ENCODE measurements at regions not wholly inside any gene's neighbourhood (a gene's known extent, or its start where the extent isn't known, plus 50 kb on each side); places are given as distances from the start of the nearest gene placed in this dataset.
"Not testable (repeated sequence)": the region's sequence is repeated elsewhere in the genome, so short reads cannot be mapped to it uniquely, and the experiment has no call there.

- no peak overlapping the region for H3K4me3 ChIP-seq (ENCODE audit: low read depth, low read length)
- TF ChIP-seq, protein P1, sequence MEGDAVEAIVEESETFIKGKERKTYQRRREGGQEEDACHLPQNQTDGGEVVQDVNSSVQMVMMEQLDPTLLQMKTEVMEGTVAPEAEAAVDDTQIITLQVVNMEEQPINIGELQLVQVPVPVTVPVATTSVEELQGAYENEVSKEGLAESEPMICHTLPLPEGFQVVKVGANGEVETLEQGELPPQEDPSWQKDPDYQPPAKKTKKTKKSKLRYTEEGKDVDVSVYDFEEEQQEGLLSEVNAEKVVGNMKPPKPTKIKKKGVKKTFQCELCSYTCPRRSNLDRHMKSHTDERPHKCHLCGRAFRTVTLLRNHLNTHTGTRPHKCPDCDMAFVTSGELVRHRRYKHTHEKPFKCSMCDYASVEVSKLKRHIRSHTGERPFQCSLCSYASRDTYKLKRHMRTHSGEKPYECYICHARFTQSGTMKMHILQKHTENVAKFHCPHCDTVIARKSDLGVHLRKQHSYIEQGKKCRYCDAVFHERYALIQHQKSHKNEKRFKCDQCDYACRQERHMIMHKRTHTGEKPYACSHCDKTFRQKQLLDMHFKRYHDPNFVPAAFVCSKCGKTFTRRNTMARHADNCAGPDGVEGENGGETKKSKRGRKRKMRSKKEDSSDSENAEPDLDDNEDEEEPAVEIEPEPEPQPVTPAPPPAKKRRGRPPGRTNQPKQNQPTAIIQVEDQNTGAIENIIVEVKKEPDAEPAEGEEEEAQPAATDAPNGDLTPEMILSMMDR (IDR thresholded peaks at IDR 0.05; ENCODE audit: low read depth, low read length, missing control alignments): no peak
- in situ Hi-C loops (cut with HindIII; ENCODE audit: low sequenced_read_pairs): no loop called here
- no peak for DNase-seq (ENCODE audit: low read depth)
Observed at GRCh38 chr13:93025984-93026383, 200.6 kb upstream of the GPC6 start.

DNA sequence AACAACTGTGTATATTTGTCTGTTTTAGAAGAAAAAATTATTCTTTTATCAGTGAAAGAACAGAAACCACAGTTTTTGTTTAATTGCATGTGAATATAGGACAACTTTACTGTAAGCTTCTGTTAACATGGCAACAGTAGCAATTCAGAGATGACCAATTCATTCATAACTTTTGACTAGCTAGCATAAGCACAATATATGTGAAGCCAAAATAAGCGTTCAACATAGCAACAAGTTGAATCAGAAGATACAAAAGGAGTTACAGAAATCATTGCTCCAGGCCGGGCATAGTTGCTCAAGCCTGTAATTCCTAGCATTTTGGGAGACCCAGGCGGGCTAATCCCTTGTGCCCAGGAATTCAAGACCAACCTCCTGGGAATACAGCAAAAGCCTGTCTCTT lies 197.1 kb upstream of the GPC6 start:
- no peak overlapping the region for H3K4me3 ChIP-seq (ENCODE audit: low read depth, low read length)
- TF ChIP-seq, protein P1 (IDR thresholded peaks at IDR 0.05; ENCODE audit: low read depth, low read length, missing control alignments): no peak
- no peak for DNase-seq (ENCODE audit: low read depth)
- in situ Hi-C loops (cut with HindIII; ENCODE audit: low sequenced_read_pairs): no loop called here

DNA sequence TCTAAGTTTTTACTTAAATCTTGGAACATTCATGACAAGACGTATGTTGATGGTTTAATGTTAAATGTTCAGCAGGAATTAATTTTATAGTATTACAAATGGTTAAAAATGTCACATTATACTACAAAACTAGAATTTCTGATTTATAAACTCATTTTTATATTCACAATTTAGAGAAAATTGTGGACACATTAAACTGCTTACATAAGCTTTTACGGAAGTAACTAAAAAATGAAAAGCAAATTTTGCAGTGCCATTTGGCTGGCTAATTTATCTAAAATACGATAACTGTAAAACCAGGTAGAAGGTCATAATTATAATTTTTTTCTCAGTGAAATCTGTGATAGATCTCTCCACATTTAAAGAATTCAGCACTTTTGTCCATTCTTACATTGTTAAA lies 190.2 kb upstream of the GPC6 start:
- TF ChIP-seq, protein P1 (IDR thresholded peaks at IDR 0.05; ENCODE audit: low read depth, low read length, missing control alignments): no peak
- H3K4me3 ChIP-seq (ENCODE audit: low read depth, low read length): no peak overlapping the region
- in situ Hi-C loops (cut with HindIII; ENCODE audit: low sequenced_read_pairs): no loop called here
- no peak for DNase-seq (ENCODE audit: low read depth)

DNA sequence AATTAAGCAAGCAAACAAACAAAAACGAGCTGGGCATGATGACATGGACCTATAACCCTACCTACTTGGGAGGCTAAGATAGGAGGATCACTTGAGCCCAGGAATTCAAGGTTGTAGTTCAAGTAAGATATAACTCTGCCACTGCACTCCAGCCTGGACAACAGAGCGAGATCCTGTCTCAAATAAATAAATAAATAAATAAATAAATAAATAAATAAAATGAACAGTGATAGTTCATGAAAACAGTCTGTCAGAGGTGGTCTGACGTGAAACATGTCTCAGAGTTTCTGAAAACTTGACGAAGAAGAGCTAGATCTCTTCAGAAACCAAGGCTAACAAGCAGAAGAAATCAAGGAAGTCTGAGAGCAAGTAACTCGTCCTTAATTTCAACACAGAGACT lies 188.8 kb upstream of the GPC6 start:
- in situ Hi-C loops (cut with HindIII; ENCODE audit: low sequenced_read_pairs): no loop called here
- DNase-seq (ENCODE audit: low read depth): no peak
- no peak overlapping the region for H3K4me3 ChIP-seq (ENCODE audit: low read depth, low read length)
- TF ChIP-seq, protein P1 (IDR thresholded peaks at IDR 0.05; ENCODE audit: low read depth, low read length, missing control alignments): no peak

GRCh38 chr13:93038187-93038586 lies 188.4 kb upstream of the GPC6 start:
- TF ChIP-seq, protein P1 (IDR thresholded peaks at IDR 0.05; ENCODE audit: low read depth, low read length, missing control alignments): no peak
- in situ Hi-C loops (cut with HindIII; ENCODE audit: low sequenced_read_pairs): no loop called here
- no peak for DNase-seq (ENCODE audit: low read depth)
- H3K4me3 ChIP-seq (ENCODE audit: low read depth, low read length): no peak overlapping the region

DNA sequence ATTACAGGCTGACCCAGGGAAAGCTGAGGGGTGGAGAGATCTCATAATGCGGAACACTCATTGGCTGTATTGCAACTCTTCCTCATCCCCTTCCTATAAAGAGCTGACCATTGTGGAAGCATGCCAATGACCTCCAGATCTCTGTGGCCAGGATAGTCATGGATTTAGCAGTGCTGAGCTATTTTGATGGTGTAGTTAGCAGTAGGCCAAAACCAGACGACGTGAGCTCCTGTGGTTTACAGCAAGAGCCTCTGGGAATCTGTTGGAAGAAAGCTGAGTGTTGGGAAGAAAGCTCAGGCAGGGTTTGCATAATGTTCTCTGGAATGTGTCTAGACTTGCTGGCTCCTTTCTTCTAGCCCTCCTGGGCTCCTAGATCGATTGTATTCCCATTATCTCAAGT lies 187.5 kb upstream of the GPC6 start:
- DNase-seq (ENCODE audit: low read depth): peak; percentile 90
- in situ Hi-C loops (cut with HindIII; ENCODE audit: low sequenced_read_pairs): no loop called here
- H3K4me3 ChIP-seq (ENCODE audit: low read depth, low read length): no peak overlapping the region
- TF ChIP-seq, protein P1 (IDR thresholded peaks at IDR 0.05; ENCODE audit: low read depth, low read length, missing control alignments): no peak

- DNase-seq (ENCODE audit: low read depth); in situ Hi-C loops (cut with HindIII; ENCODE audit: low sequenced_read_pairs): not testable (repeated sequence)
Observed at GRCh38 chr13:93041566-93041965, 185.0 kb upstream of the GPC6 start.

More at GRCh38 chr13:93041566-93041965, 185.0 kb upstream of the GPC6 start:
- not testable (repeated sequence) for H3K4me3 ChIP-seq (ENCODE audit: low read depth, low read length)

Measured in astrocyte of the cerebellum (primary cell).